Stimulated activated CD8-positive, alpha-beta memory T cell treated with anti-CD3 and anti-CD28 coated beads, Interleukin-4, amount 100 ng/mL, for 48 hours (primary cell): ENCODE measurements at regions not wholly inside any gene's neighbourhood (a gene's known extent, or its start where the extent isn't known, plus 50 kb on each side); places are given as distances from the start of the nearest gene placed in this dataset.

Source experiments
- DNase-seq: peaks from one replicate; pipeline ENCODE4 v3.0.0-alpha.2; 2020

DNA sequence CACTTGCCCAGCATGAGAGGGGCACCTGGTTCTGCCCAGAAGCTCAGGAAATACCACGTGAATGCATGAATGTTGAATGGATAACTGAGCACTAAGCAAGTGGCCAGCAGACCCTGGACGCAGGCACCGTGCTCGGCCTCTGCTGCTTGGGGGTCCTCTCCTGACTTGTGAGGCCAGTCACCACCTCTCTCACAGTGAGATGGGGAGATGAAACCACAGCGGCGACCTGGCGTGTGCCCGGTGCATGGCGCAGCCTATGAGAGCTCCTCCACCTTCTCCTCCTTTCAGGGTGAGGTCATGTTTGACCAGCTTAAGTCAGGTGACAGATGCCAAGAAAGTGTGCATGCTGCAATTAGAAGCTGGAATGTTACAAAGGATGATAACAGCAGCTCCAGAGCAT lies 75.5 kb downstream of the HMX1 start:
- no peak for DNase-seq

GRCh38 chr4:8795140-8795539 lies 76.5 kb downstream of the HMX1 start:
- DNase-seq, result no peak

DNA sequence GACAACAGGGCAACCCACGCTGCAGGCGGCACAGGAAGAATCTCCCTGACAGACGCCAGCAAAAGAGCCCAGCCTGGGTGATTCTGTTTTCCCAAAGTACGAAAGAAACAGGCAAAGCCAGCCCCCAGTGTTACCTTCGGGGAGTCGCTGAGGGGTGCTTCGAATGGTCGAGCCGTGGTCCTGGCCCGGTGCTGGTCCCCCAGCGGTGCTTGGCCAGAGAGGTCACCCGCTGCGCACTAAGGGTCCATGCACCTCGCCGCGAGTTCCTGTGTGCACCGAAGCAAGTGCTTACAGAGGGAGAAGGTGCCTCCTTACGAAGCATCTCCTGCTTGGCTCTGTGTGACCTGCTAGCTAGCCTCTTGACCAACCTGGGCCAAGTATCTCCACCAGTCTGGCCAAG lies 77.1 kb downstream of the HMX1 start:
- DNase-seq, result no peak

DNA sequence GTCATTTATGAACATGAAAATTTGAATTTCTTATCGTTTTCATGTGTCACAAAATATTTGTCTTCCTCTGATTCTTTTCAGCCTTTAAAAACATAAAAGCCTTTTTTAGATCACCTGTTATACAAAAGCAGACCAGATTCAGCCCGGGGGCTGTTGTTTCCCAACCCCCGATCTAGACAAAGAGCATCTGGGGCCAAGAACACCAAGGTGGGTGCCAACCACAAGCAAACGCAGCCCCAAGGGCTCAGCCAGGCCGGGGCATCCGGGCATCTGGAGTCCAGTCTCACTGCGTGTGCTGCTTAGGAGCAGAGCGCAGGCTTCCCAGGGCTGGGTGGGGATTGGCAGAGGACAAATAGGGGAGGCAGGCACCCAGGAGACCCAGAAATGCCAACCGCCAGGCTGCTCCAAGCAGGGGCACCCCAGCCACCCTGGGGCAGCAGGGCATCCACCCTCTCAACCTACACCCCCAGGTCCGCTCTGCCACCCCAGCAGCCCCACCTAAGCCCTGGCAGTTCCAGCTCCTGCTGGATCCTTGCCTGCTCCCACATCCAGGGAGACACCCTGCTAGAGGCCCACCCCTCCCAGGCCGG lies 78.0 kb downstream of the HMX1 start:
- DNase-seq, result no peak

DNA sequence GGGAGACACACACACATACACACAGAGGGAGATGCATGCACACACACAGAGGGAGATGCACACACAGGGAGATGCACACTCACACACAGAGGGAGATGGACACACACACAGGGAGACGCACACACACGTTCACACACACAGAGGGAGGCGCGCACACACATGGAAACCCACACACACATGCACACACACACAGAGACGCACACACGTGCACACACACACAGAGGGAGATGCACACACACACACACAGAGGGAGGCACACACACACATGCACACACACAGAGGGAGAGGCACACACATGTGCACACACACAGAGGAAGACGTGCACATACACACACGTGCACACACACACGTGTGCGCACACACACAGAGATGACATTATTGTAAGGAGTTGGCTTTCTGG lies 79.1 kb downstream of the HMX1 start:
- no peak for DNase-seq

DNA sequence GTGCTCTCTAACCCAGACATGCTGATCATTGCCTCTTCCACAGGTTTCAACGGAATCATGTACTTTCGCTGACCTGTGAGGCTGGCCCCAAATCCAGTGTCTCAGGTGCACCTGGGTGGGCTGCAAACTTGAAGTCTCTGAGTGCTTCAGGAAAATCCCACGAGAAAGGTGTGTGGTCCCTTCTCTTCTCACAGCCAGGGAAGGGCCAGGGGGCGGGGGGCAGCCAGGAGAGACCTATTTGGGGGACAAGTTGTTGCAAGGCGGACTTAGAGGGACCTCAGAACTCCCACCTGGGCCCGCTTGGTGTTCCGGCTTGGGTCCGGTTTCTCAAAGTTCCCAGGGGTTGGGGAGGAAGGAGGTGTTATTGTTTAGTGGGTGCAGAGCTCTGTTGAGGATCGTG lies 80.0 kb downstream of the HMX1 start:
- no peak for DNase-seq

DNA sequence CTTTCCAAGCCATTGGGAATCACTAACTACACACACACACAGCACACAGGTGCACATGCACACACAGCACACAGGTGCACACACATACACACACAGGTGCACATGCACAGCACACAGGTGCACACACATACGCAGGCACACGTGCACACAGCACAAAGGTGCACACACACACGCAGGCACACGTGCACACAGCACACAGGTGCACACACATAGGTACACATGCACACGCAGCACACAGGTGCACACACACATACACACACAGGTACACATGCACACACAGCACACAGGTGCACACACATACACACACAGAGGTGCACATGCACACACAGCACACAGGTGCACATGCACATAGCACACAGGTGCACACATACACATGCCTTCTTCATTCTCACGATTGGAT lies 80.9 kb downstream of the HMX1 start:
- no peak for DNase-seq

- DNase-seq, result no peak
Measured at GRCh38 chr4:8788174-8788573, 83.5 kb downstream of the HMX1 start.

DNA sequence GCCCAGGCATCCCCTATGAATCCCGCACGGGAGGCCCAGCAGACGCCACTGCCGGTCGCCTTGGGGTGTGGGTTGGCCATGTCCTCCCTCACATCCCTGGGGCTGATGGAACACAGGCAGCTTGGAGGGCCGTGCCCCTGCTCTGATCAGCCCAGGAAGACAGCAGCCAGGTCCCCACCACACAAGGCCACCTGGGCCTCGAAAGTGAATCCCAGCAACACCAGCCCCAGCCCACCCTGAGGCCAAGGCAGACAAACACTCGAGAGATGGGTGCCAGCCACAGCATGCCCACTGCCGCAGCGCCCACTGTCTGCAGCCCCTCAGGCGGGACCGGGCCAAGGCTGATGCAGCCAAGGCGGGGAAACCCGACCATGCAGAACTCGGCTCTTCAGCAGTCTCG lies 85.5 kb downstream of the HMX1 start:
- DNase-seq, result no peak

DNA sequence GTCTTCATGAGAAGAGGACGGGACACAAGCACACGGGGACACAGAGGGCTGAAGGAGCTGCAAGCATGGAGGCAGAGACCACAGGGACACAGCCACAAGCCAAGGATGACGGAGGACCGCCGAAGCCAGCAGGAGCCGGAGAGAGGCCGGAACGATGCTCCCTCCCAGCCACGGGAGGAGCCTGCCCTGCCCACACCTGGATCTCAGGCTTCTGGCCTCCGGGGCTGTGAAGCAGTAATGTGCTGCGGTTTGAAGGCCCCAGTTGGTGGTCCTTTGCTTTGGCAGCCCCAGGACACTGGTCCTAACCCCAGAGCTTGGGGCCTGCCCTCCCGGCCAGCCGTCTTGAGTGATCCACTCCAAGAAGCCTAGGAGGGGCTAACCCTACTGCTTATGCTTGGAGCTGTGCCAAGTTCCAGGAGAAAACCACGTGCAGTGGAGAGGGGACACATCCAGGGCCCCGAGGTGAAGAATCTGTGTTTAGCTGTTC lies 85.9 kb downstream of the HMX1 start:
- DNase-seq, result no peak

DNA sequence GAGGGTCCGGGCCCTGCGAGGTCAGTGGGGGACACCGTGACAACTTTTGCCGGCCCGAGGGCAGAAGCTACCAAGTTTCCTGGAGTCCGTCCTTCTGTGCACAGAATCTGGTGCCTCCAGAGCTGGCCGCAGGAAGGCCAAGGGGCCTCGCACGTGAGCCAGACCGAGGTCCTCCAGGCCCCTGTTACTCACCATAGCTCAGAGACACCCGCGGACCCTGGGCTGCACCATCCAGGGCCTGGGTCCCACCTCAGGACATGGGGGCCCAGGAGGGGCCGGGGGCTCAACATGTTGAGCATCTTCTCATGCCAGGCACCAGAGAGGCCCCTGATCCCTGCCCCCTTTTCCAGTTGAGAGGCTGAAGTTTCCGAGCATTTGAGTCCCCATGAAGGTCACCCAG lies 87.9 kb downstream of the HMX1 start:
- no peak for DNase-seq

DNA sequence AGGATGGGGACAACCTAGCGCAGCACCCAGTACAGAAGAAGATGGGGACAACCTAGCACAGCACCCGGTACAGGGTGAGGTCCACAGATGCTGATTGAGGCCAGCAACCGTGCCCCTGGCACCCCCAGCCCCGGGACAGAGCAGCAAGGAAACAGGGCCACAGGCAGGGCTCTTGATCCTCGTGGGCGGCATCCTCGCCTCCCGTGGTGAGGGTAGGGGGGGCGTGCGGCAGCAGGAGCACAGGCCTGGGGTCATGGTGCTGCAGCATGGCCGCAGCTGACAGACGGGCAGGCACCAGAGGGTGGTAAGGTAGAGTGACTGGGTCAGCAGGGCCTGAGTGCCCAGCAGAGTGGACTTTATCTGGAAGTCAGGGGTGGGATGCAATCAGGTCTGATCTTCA lies 89.5 kb downstream of the HMX1 start:
- DNase-seq, result no peak

DNA sequence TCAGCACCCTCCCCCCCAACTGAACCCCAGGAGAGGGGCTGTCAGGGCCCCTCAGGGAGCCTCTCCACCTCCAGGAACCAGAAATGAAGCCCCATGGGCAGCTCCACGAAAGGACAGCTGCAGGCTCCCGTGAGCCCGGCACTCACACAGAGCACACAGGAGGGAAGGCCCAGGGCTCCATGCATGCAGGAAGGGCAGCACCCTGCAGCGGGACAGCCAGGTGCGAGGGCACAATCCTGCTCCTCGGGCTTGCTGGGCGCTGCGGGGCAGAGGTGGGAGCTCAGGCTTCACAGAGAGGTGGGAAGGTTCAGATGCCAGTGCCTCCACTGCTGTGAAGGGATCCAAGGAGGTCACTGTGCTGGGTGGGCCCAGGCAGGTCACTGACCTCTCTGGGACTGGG lies 90.0 kb downstream of the HMX1 start:
- no peak for DNase-seq

DNA sequence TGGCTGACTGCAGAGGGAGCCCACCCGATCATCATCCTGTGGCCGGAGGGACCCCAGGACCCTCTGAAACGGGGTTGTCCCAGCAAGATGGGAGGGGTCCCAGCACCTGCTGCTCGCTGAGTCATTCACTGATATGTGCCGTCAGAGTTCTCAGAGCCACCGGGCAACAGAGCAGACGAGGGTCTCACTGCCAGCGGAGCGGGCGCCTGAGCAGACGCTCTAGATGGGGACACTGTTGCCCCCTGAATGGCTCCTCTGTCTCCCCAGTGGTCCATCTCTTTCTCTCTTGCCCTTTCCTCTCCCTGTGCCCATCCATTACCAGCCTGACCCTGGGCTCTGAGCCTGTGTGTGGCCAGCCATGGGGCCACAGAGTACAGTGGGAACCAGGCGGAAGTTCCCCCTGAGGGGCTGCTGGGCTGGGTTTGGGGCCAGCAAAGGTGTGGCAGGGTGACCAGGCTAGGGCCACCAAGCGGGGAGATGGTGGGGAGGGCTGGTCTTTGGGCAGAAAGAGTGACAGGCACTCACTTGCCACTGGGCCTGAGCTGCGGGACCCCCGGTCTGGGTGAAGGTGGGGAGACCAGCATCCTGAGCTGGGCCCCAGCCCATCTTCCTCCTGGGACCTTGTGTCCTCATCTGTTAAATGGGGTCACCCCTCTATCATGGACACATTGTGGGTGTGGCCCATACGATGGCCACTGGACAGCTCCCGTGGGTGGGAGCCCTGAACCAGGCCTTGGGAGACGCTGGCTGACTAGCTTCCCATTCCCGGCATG lies 90.9 kb downstream of the HMX1 start:
- no peak for DNase-seq

GRCh38 chr4:8780086-8780485 lies 91.6 kb downstream of the HMX1 start:
- DNase-seq, result no peak

- DNase-seq, result no peak
Measured at GRCh38 chr4:8779490-8779932, 92.1 kb downstream of the HMX1 start.

DNA sequence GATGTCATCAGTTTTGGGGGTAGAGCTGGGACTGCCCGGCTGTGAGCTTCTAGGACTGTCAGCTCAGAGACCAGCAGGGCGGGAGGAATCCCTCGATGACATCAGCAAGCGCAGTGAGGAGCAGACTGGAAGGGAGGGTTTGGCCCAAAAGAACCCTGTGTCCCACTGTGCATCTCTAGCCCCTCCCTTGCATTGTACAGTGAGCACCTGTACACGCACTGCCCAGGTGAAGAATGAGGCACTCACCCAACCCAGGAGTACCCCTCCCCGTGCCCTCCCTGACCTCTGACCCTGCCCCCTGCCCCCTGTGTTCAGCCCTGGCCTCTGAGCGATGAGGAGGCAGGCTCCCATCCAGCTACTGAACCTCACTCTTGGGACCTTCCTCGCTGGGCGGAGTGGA lies 92.9 kb downstream of the HMX1 start:
- DNase-seq, result no peak

DNA sequence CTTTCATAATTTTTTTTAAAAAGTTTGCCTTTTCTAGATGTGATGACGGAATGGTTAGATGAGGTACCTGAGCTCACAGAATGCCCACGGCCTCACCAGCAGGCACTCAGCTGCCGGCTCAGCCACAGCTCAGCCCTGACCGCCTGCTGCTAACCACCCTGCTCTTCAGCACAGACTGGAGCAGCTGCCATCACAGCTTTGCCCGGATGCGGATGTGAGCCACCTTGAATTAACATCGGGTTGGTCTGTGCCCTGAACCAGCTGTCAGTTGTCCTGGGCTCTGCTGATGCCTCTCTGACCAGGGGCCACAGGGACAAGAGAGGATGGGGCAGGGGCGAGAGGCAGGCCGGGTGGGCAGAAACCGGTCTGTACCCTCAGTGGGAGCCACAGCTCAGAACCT lies 93.3 kb downstream of the HMX1 start:
- DNase-seq, result no peak

DNA sequence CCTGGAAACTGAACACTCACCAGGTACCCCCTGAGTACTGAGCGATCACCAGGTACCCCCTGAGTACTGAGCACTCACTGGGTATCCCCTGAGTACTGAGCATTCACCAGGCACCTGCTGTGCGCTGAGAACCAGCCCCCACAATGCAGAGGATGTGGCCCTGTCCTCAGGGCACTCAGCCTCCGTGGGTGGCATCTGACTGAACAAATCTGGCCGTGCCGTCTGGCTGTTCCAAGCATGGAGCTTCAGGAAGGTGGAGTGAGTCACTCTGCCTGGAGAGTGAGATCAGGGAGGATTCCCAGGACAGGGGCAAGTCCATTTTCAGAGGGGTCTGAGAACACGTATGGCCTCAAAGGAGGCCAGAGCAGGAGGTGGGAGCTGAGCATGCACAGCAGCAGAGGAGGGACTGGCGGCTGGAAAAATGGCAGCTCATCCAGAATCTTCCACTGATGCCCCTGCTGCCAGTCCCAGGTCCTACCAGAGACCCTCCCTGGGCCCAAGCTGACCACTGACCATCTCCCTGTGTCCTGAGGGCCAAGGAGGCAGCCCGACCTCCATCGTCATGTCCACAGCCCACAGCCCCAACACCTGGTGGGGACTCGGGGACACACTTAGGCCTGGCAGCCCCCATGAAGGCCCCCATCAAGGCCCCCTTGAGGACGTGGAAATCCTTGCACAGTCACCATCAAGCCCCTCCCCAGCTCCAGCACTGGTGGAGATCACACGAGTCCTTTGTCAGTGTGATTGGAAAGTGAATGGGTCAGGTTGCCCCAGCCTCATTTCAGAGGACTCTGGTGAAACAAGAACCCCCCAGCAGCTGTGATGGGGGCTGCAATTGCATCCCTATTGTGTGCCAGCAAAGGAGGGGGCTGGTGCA lies 94.1 kb downstream of the HMX1 start:
- DNase-seq, result no peak

- no peak for DNase-seq
Measured at GRCh38 chr4:8776366-8776765, 95.3 kb downstream of the HMX1 start.

GRCh38 chr4:8775751-8776355 lies 95.8 kb downstream of the HMX1 start:
- no peak for DNase-seq

DNA sequence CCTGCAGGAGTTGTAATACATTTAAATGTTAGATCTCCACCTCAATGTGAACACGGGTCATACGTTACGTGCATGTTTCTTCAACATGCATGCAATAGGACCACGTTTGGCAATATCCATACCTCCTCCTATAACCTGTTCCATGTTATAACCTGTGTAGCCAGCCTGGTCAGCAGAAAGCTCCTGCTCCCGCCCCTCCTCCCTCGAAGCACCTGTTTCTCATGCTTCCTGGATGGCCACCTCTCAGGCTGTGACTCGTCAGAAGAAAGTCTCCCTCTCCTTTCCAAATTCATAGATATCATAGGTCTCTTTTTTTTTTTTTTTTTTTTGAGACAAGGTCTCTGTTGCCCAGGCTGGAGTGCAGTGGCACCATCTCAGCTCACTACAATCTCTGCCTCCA lies 96.5 kb downstream of the HMX1 start:
- no peak for DNase-seq

- no peak for DNase-seq
Measured at GRCh38 chr4:8774071-8774470, 97.6 kb downstream of the HMX1 start.
